A673 (cell line): ENCODE measurements at regions not wholly inside any gene's neighbourhood (a gene's known extent, or its start where the extent isn't known, plus 50 kb on each side); places are given as distances from the start of the nearest gene placed in this dataset.

Experiments used
- BruUV-seq: library from RNA; stranded (reverse); fragments of 400-500 nt; replicated peaks from 2 replicates; lab custom pipeline; 2021; lab: Mats Ljungman, UMichigan
- CTCF ChIA-PET: fragments of 300-600 bp; sonication (Branson Sonifier 250); formaldehyde crosslinking; loops from one replicate; lab custom pipeline; 2022; ENCODE audit warnings: antibody characterized with exemption; lab: Charles Lee
- POLR2A ChIA-PET: fragments of 300-600 bp; sonication (Branson Sonifier 250); formaldehyde crosslinking; loops from one replicate; lab custom pipeline; 2022; ENCODE audit warnings: antibody characterized with exemption; ENCODE audit not compliant: low non-redundant PET; lab: Charles Lee
- DNase-seq: peaks from one replicate; pipeline ENCODE4 v3.0.0-alpha.2; 2015; ENCODE audit warnings: low spot score
- H3K27ac ChIP-seq: fragments of 200-600 bp; sonication (generic); 2 replicates; pipeline ENCODE4 v1.5.1; 2016; ENCODE audit warnings: mixed run types, low read depth, mild to moderate bottlenecking, mixed read lengths, antibody characterized with exemption, low read length; ENCODE audit not compliant: poor library complexity, severe bottlenecking
- H3K27me3 ChIP-seq: fragments of 200-600 bp; sonication (generic); replicated peaks from 2 replicates; pipeline ENCODE4 v1.6.1; 2017; ENCODE audit warnings: mixed run types, low read depth, mild to moderate bottlenecking, mixed read lengths, antibody characterized with exemption, low read length; ENCODE audit not compliant: insufficient read depth, poor library complexity
- H3K36me3 ChIP-seq: fragments of 200-600 bp; sonication (generic); 2 replicates; pipeline ENCODE4 v1.6.1; 2016; ENCODE audit warnings: mixed run types, mild to moderate bottlenecking, mixed read lengths, antibody characterized with exemption, low read length; ENCODE audit not compliant: insufficient read depth, poor library complexity, severe bottlenecking
- H3K4me1 ChIP-seq: fragments of 200-600 bp; sonication (generic); 2 replicates; pipeline ENCODE4 v1.6.1; 2017; ENCODE audit warnings: mixed run types, mild to moderate bottlenecking, mixed read lengths, antibody characterized with exemption, low read length; ENCODE audit not compliant: insufficient read depth, poor library complexity, severe bottlenecking
- H3K4me3 ChIP-seq: fragments of 200-600 bp; sonication (generic); 2 replicates; pipeline ENCODE4 v1.5.1; 2016; ENCODE audit warnings: low read depth, mixed run types, mild to moderate bottlenecking, mixed read lengths, low read length; ENCODE audit not compliant: poor library complexity, severe bottlenecking
- H3K9me3 ChIP-seq: fragments of 200-600 bp; sonication (generic); 2 replicates; pipeline ENCODE4 v1.6.1; 2016; ENCODE audit warnings: mixed run types, low read depth, mild to moderate bottlenecking, mixed read lengths, antibody characterized with exemption, low read length; ENCODE audit not compliant: poor library complexity, severe bottlenecking
- CTCF ChIP-seq: fragments of 300-800, 200-600 bp; sonication (generic); conservative IDR thresholded peaks from 2 replicates; pipeline ENCODE4 v1.5.1; 2017; ENCODE audit warnings: low read depth, mild to moderate bottlenecking, antibody characterized with exemption, low read length, moderate library complexity, mixed read lengths
- EZH2 ChIP-seq: fragments of 200-600 bp; sonication (generic); IDR thresholded peaks from 2 replicates; pipeline ENCODE4 v1.6.1; 2017; ENCODE audit warnings: borderline replicate concordance, low read depth, mild to moderate bottlenecking, mixed read lengths, antibody characterized with exemption, low read length; ENCODE audit not compliant: poor library complexity, severe bottlenecking
- intact Hi-C: fragments of 100-400 bp; cut with micrococcal nuclease; formaldehyde crosslinking; loops from one replicate; pipeline ENCODE4 v1.10.0; 2022; ENCODE audit not compliant: unreplicated experiment

DNA sequence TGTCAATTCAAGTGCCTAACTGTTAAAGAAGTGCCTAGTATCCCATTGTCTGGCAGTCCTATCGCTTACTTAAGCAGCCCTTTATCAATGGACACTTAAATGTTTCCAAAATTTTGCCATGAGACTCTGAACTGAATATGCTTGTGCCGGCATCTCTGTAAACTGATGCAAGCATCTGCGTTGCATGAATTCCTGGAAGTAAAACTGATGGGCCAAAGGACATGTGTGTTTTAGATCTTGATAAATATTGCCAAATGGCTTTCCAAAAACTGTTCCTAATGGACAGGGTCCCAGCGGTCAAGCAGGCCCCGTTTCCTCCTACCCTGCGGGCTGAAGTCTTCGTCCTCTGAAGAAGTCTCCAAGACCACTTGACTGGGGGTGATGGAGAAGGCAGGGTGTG lies 121.3 kb upstream of the ZNF516 start:
- intact Hi-C loops = no loop called here
- Histone ChIP-seq H3K9me3 (no peaks in the 10 kb centered on the region), H3K27me3 (no peaks in the 10 kb centered on the region), H3K27ac (no peak overlapping the region), H3K4me3 (no peak overlapping the region), H3K4me1 (peaks cover 17% of the 10 kb centered on the region), H3K36me3 (no peaks in the 10 kb centered on the region)
- POLR2A ChIA-PET = no interaction called here
- DNase-seq = no peak
- no peak for TF ChIP-seq CTCF
- TF ChIP-seq EZH2 = no peak
- CTCF ChIA-PET = no interaction called here
- BruUV-seq = no TSS peak

DNA sequence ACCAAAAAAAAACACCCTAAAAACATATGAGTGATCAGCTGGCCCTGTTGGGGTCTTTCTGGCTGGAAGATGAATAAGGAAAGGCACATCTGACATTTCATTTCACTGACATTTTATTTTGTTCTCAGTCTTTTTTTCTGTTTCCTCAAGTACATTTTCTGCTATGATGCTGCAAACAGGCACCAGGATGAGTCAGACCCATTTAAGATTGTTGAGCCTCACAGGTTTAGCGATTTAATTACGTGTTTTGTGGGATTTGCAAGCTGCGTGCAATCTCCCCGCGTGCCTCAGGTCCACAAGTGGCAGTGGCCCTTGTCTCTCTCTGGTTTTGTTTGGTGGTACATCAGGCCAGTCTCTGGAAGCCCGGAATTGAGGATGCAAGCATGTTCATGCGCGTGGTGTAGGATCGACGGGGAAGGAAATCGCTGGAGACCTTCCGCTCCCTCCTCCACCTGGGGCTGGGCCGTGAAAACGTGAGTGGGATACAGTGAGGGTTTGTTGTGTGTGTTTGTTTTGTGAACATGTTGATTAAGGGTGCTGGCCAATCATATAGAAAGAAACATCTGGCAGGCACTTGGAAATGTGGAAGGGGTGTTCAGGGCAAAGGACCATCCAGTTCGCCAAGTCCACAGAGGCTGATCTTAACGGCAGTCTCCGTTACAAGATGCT lies 120.2 kb upstream of the ZNF516 start:
- Histone ChIP-seq H3K9me3 (no peaks in the 10 kb centered on the region), H3K36me3 (no peaks in the 10 kb centered on the region), H3K4me1 (peaks cover 6% of the 10 kb centered on the region), H3K27ac (no peak overlapping the region), H3K4me3 (no peak overlapping the region), H3K27me3 (no peaks in the 10 kb centered on the region)
- intact Hi-C loops = no loop called here
- CTCF ChIA-PET = no interaction called here
- no peak for TF ChIP-seq EZH2
- no peak for TF ChIP-seq CTCF
- POLR2A ChIA-PET = no interaction called here
- peak; percentile 8 for DNase-seq
- BruUV-seq = no TSS peak

DNA sequence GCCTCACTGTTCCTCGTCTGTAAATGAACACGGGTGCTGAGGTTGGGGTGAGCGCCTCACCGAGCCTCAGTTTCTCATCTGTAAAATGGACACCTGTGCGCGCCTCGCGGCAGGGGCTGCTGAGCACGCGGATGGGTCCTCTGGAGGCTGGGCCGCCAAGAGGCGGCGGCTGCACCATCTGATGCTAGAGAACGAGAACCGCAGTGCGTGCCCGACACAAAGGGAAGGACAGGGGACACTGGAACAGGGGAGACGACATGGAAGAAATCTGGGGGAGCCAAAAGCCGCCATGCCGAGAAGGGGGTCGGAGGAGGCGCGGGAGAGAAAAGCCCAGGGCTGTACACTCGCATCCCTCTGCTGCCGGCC lies 118.7 kb upstream of the ZNF516 start:
- Histone ChIP-seq H3K36me3 (no peaks in the 10 kb centered on the region), H3K27ac (no peak overlapping the region), H3K4me1 (no peaks in the 10 kb centered on the region), H3K9me3 (no peaks in the 10 kb centered on the region), H3K4me3 (no peak overlapping the region), H3K27me3 (no peaks in the 10 kb centered on the region)
- intact Hi-C loops = no loop called here
- no TSS peak for BruUV-seq
- POLR2A ChIA-PET = no interaction called here
- no peak for DNase-seq
- no peak for TF ChIP-seq CTCF
- TF ChIP-seq EZH2 = no peak
- CTCF ChIA-PET = no interaction called here
